ENCODE measurements at regions not wholly inside any gene's neighbourhood (a gene's known extent, or its start where the extent isn't known, plus 50 kb on each side); places are given as distances from the start of the nearest gene placed in this dataset.

GRCh38 chr18:61616111-61616610 lies 276.6 kb downstream of the RNF152 start:
- TF ChIP-seq, protein P1, sequence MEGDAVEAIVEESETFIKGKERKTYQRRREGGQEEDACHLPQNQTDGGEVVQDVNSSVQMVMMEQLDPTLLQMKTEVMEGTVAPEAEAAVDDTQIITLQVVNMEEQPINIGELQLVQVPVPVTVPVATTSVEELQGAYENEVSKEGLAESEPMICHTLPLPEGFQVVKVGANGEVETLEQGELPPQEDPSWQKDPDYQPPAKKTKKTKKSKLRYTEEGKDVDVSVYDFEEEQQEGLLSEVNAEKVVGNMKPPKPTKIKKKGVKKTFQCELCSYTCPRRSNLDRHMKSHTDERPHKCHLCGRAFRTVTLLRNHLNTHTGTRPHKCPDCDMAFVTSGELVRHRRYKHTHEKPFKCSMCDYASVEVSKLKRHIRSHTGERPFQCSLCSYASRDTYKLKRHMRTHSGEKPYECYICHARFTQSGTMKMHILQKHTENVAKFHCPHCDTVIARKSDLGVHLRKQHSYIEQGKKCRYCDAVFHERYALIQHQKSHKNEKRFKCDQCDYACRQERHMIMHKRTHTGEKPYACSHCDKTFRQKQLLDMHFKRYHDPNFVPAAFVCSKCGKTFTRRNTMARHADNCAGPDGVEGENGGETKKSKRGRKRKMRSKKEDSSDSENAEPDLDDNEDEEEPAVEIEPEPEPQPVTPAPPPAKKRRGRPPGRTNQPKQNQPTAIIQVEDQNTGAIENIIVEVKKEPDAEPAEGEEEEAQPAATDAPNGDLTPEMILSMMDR (IDR thresholded peaks at IDR 0.05; ENCODE audit: insufficient read depth, low read depth, low read length) = no peak
- no peak for TF ChIP-seq EZH2 (IDR thresholded peaks at IDR 0.05; ENCODE audit: insufficient read depth, low read length)
